ENCODE measurements at regions not wholly inside any gene's neighbourhood (a gene's known extent, or its start where the extent isn't known, plus 50 kb on each side); places are given as distances from the start of the nearest gene placed in this dataset.
"Not testable (repeated sequence)": the region's sequence is repeated elsewhere in the genome, so short reads cannot be mapped to it uniquely, and the experiment has no call there.

DNA sequence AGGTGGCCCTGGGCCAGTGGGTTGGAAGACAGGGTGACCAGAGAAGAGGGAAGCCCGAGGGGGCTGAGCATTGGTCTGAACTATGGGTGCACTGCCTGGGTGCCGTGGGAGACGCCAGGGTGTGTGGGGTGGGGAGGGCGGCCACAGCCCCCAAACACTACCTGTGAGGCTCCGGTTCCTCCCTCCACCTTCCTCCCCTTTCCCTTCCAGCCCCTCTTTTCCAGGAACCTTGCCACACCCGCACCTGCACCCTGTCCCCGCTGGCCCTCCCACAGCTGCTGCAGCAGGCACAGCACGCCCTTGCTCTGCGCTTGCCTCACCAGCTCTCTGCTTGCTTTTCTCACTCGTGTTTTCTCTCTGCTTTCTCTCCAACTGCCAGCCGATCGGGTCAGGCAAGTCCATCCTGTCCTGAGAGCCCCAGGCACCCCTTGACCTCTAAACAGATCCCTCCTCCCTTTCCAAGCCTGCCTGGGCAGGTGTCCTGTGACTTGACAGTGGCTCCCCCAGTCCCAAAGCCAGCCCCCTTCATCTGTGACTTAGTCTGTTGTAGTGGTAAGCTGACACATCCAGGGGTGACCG lies 193.7 kb downstream of the MSX2 start:
- TF ChIP-seq, protein P1, sequence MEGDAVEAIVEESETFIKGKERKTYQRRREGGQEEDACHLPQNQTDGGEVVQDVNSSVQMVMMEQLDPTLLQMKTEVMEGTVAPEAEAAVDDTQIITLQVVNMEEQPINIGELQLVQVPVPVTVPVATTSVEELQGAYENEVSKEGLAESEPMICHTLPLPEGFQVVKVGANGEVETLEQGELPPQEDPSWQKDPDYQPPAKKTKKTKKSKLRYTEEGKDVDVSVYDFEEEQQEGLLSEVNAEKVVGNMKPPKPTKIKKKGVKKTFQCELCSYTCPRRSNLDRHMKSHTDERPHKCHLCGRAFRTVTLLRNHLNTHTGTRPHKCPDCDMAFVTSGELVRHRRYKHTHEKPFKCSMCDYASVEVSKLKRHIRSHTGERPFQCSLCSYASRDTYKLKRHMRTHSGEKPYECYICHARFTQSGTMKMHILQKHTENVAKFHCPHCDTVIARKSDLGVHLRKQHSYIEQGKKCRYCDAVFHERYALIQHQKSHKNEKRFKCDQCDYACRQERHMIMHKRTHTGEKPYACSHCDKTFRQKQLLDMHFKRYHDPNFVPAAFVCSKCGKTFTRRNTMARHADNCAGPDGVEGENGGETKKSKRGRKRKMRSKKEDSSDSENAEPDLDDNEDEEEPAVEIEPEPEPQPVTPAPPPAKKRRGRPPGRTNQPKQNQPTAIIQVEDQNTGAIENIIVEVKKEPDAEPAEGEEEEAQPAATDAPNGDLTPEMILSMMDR (IDR thresholded peaks at IDR 0.05; ENCODE audit: borderline replicate concordance, control extremely low read depth, extremely low read depth, insufficient read depth, missing control alignments): no peak
- DNase-seq (ENCODE audit: low spot score): no peak
- in situ Hi-C loops (cut with MboI; ENCODE audit: low sequenced_read_pairs, unreplicated experiment): no loop called here

DNA sequence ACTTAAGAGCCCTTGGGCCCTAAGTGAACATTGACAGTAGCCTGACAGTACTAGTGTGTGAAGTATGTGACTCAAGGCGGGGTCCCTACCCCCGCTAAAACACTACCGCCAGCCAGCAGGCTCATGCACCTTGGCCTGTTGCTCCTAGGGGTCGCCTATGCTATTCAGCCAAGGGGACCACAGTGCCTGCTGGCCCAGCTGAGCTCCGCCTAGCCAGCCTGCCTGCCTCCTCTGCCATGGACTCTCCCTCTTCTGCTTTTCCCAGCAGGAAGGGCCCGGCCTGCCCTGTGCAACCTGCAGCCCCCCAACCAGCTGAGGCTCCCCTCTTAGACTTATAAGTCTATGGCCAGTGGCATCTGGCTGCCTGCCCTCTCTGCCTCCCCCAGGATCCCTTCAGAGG lies 193.1 kb downstream of the MSX2 start:
- DNase-seq (ENCODE audit: low spot score); in situ Hi-C loops (cut with MboI; ENCODE audit: low sequenced_read_pairs, unreplicated experiment): not testable (repeated sequence)

DNA sequence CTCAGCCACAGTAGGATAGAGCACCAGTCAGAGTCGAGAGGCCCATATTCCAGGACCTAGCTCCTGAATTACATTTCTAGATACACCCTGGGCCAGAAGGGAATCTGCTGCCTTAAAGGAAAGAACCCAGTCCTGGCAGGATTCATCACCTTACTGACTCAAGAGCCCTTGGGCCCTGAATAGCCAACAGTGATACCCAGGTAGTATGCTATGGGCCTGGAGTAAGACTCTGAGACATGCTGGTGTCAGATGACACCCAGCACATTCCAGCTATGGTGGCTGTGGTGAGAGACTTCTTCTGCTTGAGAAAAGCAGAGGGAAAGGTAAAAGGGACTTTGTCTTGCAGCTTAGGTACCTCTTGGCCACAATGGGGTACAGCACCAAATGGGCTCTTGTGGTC lies 192.5 kb downstream of the MSX2 start:
- DNase-seq (ENCODE audit: low spot score); in situ Hi-C loops (cut with MboI; ENCODE audit: low sequenced_read_pairs, unreplicated experiment): not testable (repeated sequence)

DNA sequence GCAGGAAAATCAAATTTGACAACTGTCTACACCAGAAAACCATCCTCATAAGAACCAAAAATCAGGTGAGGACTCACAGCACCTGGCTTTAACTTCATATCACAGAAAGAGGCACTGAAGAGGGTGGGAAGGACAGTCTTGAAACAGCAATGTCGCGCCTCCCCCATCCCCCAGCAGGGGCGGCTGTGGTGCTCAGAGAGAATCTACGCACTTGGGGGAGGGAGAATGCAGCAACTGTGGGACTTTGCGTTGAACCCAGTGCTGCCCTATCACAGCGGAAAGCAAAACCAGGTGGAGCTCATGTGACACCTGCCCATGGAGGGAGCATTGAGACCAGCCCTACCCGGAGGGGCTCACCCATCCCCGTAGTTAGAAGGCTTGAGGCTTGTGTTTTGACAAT lies 191.8 kb downstream of the MSX2 start:
- TF ChIP-seq, protein P1 (IDR thresholded peaks at IDR 0.05; ENCODE audit: borderline replicate concordance, control extremely low read depth, extremely low read depth, insufficient read depth, missing control alignments): no peak
- no peak for DNase-seq (ENCODE audit: low spot score)
- in situ Hi-C loops (cut with MboI; ENCODE audit: low sequenced_read_pairs, unreplicated experiment): no loop called here

DNA sequence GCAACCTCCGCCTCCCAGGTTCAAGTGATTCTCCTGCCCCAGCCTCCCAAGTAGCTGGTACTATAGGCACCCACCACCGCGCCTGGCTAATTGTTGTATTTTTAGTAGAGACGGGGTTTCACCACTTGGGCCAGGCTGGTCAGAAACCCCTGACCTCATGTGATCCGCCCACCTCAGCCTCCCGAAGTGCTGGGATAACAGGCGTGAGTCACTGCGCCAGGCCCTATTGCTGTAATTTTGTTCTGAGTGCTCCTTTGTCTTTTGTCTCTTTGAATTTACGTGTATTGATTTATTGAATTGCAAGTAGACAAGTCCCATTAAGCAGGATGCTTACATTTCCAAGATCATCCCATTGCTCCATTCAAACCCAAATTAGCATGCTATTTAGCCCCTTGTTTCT lies 186.7 kb downstream of the MSX2 start:
- in situ Hi-C loops (cut with MboI; ENCODE audit: low sequenced_read_pairs, unreplicated experiment): no loop called here

DNA sequence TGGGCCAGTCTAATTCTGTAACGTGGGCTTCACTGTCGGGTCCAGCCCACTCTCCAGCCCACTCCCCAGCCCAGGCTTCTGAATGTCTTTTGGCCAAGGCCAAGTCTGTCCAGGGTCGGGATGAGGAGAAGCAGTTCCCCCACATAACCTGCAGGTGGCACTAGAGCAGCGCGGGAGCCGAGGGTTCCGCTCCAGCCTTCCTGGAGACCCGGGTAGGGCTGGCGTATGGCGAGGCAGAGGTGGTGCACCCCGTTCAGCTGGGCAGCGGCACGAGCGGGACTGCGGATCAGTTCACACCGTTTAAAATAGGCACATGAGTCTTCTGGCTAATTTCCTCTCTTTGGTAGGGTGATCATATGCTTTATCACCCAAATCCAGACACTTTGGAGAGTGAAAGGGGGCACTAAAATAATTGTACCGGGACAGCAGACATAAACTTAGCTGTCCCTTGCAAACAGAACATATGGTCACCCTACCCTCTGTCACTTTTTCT lies 185.9 kb downstream of the MSX2 start:
- TF ChIP-seq, protein P1 (IDR thresholded peaks at IDR 0.05; ENCODE audit: borderline replicate concordance, control extremely low read depth, extremely low read depth, insufficient read depth, missing control alignments): peak; percentile 73
- in situ Hi-C loops (cut with MboI; ENCODE audit: low sequenced_read_pairs, unreplicated experiment): no loop called here
- peak; percentile 76 for DNase-seq (ENCODE audit: low spot score)

More for the DNA sequence above, 186.7 kb downstream of the MSX2 start:
- DNase-seq (ENCODE audit: low spot score): no peak
- TF ChIP-seq, protein P1 (IDR thresholded peaks at IDR 0.05; ENCODE audit: borderline replicate concordance, control extremely low read depth, extremely low read depth, insufficient read depth, missing control alignments): no peak

DNA sequence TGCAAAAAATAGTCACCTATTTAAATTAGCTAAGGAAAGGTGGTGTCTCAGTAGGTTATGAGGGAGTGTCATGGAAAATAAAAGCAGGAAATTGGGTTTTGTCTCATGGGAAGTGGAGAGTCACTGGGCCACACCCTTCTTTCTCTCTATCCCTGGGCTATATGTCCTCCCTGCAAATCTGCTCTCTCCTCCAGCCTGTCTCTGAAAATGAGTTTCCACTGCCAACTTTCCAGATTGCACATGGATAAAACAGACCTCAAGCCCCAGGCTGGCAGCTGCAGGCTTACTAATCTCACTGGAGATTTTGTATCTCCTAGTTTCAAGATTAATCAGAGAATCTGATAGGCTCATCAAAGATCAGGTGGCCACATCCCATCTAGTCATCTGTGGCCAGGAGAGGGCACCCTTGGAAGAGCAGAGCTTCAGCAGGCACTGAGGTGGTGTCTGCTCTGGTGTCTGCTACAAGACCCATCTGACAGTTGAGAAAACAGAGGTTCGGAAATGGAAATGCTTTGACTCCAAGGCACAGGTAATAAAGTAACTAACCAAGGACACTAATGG lies 178.9 kb downstream of the MSX2 start:
- in situ Hi-C loops (cut with MboI; ENCODE audit: low sequenced_read_pairs, unreplicated experiment): no loop called here
- no peak for DNase-seq (ENCODE audit: low spot score)

More for the DNA sequence above, 178.9 kb downstream of the MSX2 start:
- TF ChIP-seq, protein P1 (IDR thresholded peaks at IDR 0.05; ENCODE audit: borderline replicate concordance, control extremely low read depth, extremely low read depth, insufficient read depth, missing control alignments): no peak

Data from GM13976 (cell line).